Stimulated activated CD4-positive, alpha-beta T cell treated with anti-CD3 and anti-CD28 coated beads, Interleukin-15, amount 100 ng/mL, for 1 hour (primary cell): ENCODE measurements at regions not wholly inside any gene's neighbourhood (a gene's known extent, or its start where the extent isn't known, plus 50 kb on each side); places are given as distances from the start of the nearest gene placed in this dataset.
"Not testable (repeated sequence)": the region's sequence is repeated elsewhere in the genome, so short reads cannot be mapped to it uniquely, and the experiment has no call there.

Source experiments
- DNase-seq, 2 donors: peaks; one replicate each; pipeline ENCODE4 v3.0.0-alpha.2; 2020; ENCODE audit warnings: low read depth in 1 of 2, low spot score in 1 of 2

GRCh38 chr20:53749499-53749898, 155.9 kb upstream of the ZNF217 start:
- DNase-seq: no peak

GRCh38 chr20:53748821-53749421, 155.3 kb upstream of the ZNF217 start:
- DNase-seq: no peak

- DNase-seq: no peak
Measured at GRCh38 chr20:53748176-53748575, 154.5 kb upstream of the ZNF217 start.

GRCh38 chr20:53743607-53744260, 150.1 kb upstream of the ZNF217 start:
- no peak for DNase-seq

GRCh38 chr20:53742685-53743081, 149.0 kb upstream of the ZNF217 start:
- DNase-seq: no peak

GRCh38 chr20:53741726-53742028, 148.0 kb upstream of the ZNF217 start:
- no peak for DNase-seq

GRCh38 chr20:53739799-53740785, 146.5 kb upstream of the ZNF217 start:
- no peak for DNase-seq

- DNase-seq: no peak
Measured at GRCh38 chr20:53738945-53739798, 145.5 kb upstream of the ZNF217 start.

GRCh38 chr20:53738039-53738944, 144.7 kb upstream of the ZNF217 start:
- no peak for DNase-seq

GRCh38 chr20:53737396-53738038, 143.9 kb upstream of the ZNF217 start:
- DNase-seq: no peak

- no peak for DNase-seq
Measured at GRCh38 chr20:53736757-53737395, 143.2 kb upstream of the ZNF217 start.

GRCh38 chr20:53736122-53736756, 142.6 kb upstream of the ZNF217 start:
- DNase-seq: no peak

- no peak for DNase-seq
Measured at GRCh38 chr20:53735536-53736050, 142.0 kb upstream of the ZNF217 start.

GRCh38 chr20:53734006-53734688, 140.5 kb upstream of the ZNF217 start:
- no peak for DNase-seq

- no peak for DNase-seq
Measured at GRCh38 chr20:53731595-53731994, 138.0 kb upstream of the ZNF217 start.

GRCh38 chr20:53728359-53728758, 134.7 kb upstream of the ZNF217 start:
- no peak for DNase-seq

GRCh38 chr20:53727239-53727638, 133.6 kb upstream of the ZNF217 start:
- DNase-seq: not testable (repeated sequence)

- no peak for DNase-seq
Measured at GRCh38 chr20:53725575-53725970, 131.9 kb upstream of the ZNF217 start.
